ENCODE measurements at regions not wholly inside any gene's neighbourhood (a gene's known extent, or its start where the extent isn't known, plus 50 kb on each side); places are given as distances from the start of the nearest gene placed in this dataset.
"Not testable (repeated sequence)": the region's sequence is repeated elsewhere in the genome, so short reads cannot be mapped to it uniquely, and the experiment has no call there.

DNA sequence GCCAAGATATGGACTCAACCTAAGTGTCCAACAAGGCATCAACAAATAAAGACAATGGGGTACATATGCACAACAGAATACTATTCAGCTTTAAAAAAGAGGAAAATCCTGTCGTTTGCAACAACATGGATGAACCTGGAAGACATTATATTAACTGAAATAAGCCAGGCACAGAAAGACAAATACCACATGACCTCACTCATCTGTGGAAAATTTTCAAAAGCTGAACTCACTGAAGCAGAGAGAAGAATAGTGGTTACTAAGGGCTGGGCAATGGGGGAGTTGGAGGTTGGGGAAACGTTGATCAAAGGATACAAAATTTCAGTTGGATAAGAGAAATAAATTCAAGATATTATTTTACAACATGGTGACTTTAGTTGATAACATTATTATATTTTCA lies 221.4 kb upstream of the PITRM1 start:
- intact Hi-C loops (cut with micrococcal nuclease), result no loop called here

DNA sequence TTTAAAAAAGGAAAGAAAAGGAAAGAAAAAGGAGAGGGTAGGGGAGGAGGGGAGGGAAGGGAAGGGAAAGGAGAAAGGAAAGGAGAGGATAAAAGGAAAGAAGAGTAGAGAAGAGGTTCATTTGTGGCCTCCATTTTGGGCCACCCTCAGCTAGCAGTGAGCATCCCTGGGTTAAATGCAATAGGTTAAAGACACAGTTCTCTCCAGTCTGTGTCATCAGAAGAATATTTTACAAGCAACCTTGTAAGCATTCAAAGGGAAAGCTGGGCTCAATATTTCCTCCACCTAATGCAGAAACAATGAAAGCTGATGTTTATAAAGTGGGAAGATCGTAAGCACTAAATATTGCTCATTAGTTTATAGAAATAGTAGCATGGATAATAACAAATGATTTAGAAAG lies 219.1 kb upstream of the PITRM1 start:
- intact Hi-C loops (cut with micrococcal nuclease), result no loop called here

DNA sequence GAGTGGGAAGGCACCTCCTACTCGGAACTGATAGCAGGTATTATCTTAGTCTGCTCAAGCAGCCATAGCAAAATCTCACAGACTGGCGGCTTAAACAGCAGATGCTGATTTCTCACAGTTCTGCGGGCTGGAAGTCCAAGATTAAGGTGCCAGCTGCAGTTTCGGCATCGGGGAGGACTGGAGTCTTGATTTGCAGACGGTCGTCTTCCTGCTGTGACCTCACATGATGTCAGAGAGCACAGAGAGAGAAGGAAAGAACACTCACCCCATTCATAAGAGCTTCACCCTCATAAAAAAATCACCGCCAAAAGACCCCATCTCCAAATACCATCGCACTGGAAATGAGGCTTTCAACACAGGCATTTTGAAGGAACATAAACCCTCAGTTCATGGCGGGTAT lies 216.5 kb upstream of the PITRM1 start:
- intact Hi-C loops (cut with micrococcal nuclease), result no loop called here

DNA sequence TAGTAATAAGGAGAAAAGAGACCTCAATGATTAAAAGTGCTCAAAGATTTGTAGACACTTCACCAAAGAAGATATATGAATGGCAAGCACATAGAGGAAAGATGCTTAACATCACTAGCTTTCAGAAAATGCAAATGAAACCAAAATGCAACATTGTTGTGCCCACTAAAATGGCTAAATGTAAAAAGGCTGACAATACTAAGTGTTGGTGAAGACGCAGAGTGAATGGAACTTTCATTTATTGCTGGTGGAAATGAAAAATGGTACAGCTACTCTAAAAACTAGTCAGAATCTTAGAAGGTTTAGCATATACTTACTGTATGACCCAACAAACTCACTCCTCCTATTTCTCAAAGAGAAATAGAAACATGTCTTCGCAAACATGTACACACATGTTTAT lies 212.9 kb upstream of the PITRM1 start:
- intact Hi-C loops (cut with micrococcal nuclease), result no loop called here

DNA sequence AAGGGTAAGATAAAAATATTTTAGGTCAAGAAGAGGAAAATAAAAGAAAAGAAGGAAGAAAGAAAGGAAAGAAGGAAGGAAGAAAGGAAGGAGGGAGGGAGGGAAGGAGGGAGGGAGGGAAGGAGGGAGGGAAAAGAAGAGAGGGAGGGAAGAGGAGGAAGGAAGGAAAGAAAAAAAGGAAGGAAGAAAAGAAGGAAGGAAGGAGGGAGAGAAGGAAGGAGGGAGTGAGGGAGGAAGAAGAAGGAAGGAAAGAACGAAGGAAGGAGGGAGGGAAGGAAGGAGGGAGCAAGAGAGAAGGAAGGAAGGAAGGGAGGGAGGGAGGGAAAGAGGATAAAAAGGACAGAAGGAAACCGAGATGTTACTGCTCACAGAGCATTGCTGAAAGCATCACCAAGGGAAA lies 209.5 kb upstream of the PITRM1 start:
- intact Hi-C loops (cut with micrococcal nuclease), result no loop called here

GRCh38 chr10:3380406-3381050 lies 207.9 kb upstream of the PITRM1 start:
- intact Hi-C loops (cut with micrococcal nuclease), result no loop called here

- intact Hi-C loops (cut with micrococcal nuclease), result no loop called here
Measured at GRCh38 chr10:3376631-3377030, 204.0 kb upstream of the PITRM1 start.

DNA sequence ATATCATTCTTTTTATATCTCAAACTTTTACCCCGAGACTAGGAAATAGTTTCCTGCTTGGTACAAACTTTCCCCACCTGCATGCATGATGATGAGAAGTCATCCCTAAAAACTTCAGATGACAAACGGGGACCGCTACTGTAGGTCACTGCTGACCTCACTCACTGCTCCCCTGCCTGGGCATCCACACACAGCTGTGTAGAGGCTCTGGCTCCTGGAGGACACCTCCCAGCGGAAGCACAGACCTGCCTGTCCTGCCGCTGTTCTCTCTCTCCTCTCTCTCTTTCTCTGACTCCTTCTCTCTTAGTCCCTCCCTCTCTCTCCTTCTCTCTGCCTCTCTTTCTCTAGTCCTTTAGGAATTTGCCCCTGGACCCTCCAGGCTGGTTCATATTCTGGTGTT lies 202.9 kb upstream of the PITRM1 start:
- intact Hi-C loops (cut with micrococcal nuclease), result no loop called here

DNA sequence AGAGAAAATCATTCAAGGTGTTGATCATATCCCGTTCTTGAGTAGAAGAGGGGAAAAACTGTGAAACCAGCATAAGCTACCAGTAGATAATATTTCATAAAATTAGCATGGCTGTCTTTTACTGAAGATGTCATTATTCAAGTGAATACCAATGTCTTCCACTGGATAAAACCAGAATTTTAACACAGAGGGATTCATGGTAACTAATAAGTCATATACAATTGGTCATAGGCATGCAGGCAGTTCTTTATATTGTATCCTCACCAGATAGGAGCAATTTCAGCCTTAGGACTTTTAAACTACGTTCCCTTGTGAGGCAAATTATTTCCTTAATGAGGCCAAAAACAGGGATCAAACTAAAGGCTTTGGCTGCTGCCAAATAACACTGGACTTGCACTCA lies 202.3 kb upstream of the PITRM1 start:
- intact Hi-C loops (cut with micrococcal nuclease), result no loop called here

DNA sequence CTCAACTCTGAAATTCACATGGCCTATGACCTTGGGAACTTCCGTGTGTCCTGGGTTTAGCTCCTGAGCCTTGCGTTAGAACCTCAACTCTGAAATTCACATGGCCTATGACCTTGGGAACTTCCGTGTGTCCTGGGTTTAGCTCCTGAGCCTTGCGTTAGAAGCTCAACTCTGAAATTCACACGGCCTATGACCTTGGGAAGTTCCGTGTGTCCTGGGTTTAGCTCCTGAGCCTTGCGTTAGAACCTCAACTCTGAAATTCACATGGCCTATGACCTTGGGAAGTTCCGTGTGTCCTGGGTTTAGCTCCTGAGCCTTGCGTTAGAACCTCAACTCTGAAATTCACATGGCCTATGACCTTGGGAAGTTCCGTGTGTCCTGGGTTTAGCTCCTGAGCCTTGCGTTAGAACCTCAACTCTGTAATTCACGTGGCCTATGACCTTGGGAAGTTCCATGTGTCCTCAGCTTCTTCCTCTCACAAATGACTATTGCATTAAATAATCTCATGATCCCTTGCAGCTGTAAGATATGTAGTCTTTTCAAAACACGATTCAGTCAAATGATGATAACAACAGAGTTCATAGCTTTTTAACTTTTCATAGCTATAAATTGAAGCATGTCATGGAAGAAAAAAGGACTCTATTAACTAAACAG lies 200.9 kb upstream of the PITRM1 start:
- intact Hi-C loops (cut with micrococcal nuclease), result not testable (repeated sequence)

DNA sequence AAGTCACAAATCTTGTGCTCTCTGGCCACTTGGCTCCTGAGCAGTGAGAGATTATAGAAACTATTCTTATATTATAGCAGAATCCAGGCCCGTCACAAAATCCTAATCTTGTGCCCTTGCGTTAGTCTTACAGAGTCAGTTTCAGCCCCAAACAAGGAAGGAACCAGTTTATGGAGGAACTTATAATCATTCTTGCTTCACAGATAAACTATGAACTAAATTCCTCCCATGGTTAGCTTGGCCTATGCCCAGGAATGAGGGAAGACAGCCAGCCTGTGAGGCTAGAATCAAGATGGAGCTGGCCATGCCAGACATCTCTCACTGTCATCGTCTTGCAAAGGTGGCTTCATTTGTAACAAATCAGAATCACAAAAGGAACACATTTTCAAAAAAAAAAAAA lies 199.7 kb upstream of the PITRM1 start:
- intact Hi-C loops (cut with micrococcal nuclease), result no loop called here

DNA sequence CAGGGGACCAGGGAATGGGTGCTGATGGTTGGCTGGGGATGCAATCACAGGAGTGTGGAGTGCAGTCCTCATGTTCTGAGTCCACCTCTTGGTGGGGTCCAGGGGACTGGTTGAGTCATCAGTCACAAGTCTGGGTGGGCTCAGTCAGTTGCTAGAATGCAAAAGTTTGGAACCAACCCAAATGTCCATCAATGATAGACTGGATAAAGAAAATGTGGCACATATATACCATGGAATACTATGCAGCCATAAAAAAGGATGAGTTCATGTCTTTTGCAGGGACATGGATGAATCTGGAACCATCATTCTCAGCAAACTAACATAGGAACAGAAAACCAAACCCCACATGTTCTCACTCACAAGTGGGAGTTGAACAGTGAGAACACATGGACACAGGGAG lies 199.0 kb upstream of the PITRM1 start:
- intact Hi-C loops (cut with micrococcal nuclease), result not testable (repeated sequence)

DNA sequence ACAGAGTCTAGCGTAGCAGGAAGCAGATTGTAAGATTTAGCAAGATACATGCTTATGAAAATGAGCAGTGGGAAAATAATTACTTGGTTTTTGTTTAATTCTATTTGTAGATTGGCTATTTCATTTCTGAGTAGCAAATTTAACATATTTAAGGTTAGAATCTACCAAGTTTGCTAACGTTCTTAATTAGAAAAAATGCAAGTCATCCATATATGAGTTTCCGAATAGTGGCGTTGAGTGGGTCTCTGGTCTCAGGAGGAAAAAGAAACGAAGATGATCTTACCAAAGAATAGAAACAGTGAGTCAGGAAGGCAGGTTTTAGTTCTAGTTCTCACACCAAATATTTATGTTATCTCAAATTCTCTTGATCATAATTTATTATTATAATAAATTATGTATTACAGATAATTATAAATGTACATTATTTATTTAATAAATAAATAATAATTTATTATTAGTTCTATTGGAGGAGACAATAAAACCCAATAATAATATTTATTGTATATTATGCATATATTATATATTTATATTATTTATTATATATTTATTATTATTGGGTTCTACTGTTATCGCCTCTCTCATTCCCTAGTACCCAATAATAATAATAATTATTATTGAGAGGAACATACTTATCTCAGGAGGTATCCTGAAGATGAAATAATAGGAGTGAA lies 194.3 kb upstream of the PITRM1 start:
- intact Hi-C loops (cut with micrococcal nuclease), result no loop called here

GRCh38 chr10:3366043-3366442 lies 193.5 kb upstream of the PITRM1 start:
- intact Hi-C loops (cut with micrococcal nuclease), result no loop called here

GRCh38 chr10:3365630-3366029 lies 193.0 kb upstream of the PITRM1 start:
- intact Hi-C loops (cut with micrococcal nuclease), result no loop called here

GRCh38 chr10:3364768-3365480 lies 192.3 kb upstream of the PITRM1 start:
- intact Hi-C loops (cut with micrococcal nuclease), result no loop called here

GRCh38 chr10:3363311-3364045 lies 190.9 kb upstream of the PITRM1 start:
- intact Hi-C loops (cut with micrococcal nuclease), result no loop called here

- intact Hi-C loops (cut with micrococcal nuclease), result no loop called here
Measured at GRCh38 chr10:3362394-3362793, 189.8 kb upstream of the PITRM1 start.

DNA sequence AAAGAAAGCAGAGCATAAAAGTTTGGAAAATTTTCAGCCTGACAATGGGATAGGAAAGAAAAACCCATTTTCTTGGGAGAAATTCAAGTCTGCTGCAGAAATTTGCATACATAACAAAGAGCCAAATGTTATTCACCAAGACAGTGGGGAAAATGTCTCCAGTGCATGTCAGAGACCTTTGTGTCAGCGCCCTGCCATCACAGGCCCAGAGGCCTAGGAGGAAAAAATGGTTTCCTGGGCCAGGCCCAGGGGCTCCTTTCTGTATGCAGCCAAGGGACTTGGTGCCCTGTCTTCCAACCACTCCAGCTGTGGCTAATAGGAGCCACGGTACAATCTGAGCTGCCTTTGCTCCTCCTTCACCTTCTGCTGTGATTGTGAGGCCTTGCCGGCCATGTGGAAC lies 189.1 kb upstream of the PITRM1 start:
- intact Hi-C loops (cut with micrococcal nuclease), result no loop called here

DNA sequence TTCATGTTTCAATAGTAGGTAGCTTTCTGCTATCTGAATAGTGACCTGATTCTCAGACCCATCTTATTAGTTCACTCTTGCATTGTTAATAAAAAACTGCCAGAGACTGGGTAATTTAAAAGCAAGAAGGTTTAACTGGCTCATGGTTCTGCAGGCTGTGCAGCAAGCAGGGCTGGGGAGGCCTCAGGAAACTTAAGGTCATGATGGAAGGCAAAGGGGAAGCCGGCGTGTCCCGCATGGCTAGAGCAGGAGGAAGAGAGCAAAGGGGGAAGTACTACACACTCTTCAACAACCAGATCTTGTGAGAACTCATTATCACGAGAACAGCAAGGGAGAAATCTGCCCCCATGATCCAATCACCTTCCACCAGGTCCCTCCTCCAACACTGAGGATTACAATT lies 185.2 kb upstream of the PITRM1 start:
- intact Hi-C loops (cut with micrococcal nuclease), result no loop called here

- intact Hi-C loops (cut with micrococcal nuclease), result no loop called here
Measured at GRCh38 chr10:3355536-3355935, 183.0 kb upstream of the PITRM1 start.

Data from T-helper 2 cell treated with Interferon-gamma antibody and Interleukin-4, amounts not matched to agents 100 ng/mL and 5 ng/mL, for 36 hours (primary cell).